ENCODE measurements at regions not wholly inside any gene's neighbourhood (a gene's known extent, or its start where the extent isn't known, plus 50 kb on each side); places are given as distances from the start of the nearest gene placed in this dataset.

- TF ChIP-seq YY1 (IDR thresholded peaks at IDR 0.05) (no peak), CTCF (IDR thresholded peaks at IDR 0.05; ENCODE audit: low read depth, low read length, missing input control) (no peak), ZBTB33 (IDR thresholded peaks at IDR 0.05) (no peak), MAX (IDR thresholded peaks at IDR 0.05) (no peak), EGR1 (IDR thresholded peaks at IDR 0.05; ENCODE audit: low read depth in 2 of 2) (no peak)
Measured at GRCh38 chr10:52551046-52551445, 221.5 kb downstream of the MBL2 start.
